ENCODE measurements at regions not wholly inside any gene's neighbourhood (a gene's known extent, or its start where the extent isn't known, plus 50 kb on each side); places are given as distances from the start of the nearest gene placed in this dataset.

DNA sequence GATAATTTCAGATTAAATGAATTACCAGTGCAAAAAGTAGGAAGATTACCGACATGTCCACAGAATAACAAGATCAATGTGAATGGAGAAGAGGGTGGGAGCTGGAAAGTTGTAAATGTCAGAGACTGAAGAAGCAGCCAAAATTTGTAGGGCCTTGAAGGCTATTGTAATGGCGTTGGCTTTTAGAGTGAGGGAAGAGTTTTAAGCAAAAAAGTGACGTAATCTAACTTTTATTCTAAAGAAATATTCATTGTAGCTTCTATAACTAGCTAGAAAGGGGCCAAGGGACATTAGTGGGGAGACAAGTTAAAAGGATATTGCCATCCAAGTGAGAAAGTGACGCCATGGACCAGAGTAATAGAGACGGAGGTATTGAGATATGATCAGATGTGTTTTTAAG lies 63.3 kb upstream of the PCDH7 start:
- TF ChIP-seq, protein P1, sequence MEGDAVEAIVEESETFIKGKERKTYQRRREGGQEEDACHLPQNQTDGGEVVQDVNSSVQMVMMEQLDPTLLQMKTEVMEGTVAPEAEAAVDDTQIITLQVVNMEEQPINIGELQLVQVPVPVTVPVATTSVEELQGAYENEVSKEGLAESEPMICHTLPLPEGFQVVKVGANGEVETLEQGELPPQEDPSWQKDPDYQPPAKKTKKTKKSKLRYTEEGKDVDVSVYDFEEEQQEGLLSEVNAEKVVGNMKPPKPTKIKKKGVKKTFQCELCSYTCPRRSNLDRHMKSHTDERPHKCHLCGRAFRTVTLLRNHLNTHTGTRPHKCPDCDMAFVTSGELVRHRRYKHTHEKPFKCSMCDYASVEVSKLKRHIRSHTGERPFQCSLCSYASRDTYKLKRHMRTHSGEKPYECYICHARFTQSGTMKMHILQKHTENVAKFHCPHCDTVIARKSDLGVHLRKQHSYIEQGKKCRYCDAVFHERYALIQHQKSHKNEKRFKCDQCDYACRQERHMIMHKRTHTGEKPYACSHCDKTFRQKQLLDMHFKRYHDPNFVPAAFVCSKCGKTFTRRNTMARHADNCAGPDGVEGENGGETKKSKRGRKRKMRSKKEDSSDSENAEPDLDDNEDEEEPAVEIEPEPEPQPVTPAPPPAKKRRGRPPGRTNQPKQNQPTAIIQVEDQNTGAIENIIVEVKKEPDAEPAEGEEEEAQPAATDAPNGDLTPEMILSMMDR (IDR thresholded peaks at IDR 0.05), result no peak
- TF ChIP-seq POLR2A (IDR thresholded peaks at IDR 0.05) (no peak), EP300 (IDR thresholded peaks at IDR 0.05) (no peak)
